HG03342 (cell line): ENCODE measurements at regions not wholly inside any gene's neighbourhood (a gene's known extent, or its start where the extent isn't known, plus 50 kb on each side); places are given as distances from the start of the nearest gene placed in this dataset.

Source experiments
- ATAC-seq: cut with Tn5 transposase; IDR thresholded peaks from one replicate; pipeline ENCODE4 v1.9.1; 2021; ENCODE audit warnings: mild to moderate bottlenecking, moderate library complexity; ENCODE audit not compliant: unreplicated experiment

DNA sequence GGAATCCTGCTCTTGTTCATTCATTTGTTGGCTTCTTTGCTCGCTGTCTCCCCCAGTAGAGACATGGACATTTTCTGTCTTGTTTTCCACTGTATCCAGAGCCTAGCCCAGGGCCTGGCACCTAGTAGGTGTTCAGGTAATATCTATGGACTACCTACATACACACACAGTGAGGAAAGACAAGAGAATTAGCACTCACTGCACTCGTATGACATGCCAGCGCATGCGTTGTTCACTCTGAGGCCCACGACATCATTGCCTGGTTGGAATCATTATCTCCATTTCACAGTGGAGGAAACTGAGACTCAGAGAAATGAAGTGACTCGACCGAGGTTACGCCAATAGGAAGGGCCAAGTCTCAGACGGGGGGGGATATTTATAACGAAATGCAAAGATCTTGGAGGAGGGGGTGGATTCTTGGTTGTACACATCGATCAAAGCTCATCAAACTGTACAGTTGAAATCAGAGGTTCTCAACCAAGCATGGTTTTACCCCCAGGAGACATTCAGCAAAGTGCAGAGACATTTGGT is 140.1 kb upstream of the PTPN1 start:
- ATAC-seq: no peak

GRCh38 chr20:50371878-50372769 is 138.1 kb upstream of the PTPN1 start:
- ATAC-seq: no peak

GRCh38 chr20:50372770-50373088 is 137.5 kb upstream of the PTPN1 start:
- no peak for ATAC-seq

GRCh38 chr20:50373674-50374286 is 136.4 kb upstream of the PTPN1 start:
- no peak for ATAC-seq

- ATAC-seq: no peak
Measured at GRCh38 chr20:50374541-50375078, 135.6 kb upstream of the PTPN1 start.

DNA sequence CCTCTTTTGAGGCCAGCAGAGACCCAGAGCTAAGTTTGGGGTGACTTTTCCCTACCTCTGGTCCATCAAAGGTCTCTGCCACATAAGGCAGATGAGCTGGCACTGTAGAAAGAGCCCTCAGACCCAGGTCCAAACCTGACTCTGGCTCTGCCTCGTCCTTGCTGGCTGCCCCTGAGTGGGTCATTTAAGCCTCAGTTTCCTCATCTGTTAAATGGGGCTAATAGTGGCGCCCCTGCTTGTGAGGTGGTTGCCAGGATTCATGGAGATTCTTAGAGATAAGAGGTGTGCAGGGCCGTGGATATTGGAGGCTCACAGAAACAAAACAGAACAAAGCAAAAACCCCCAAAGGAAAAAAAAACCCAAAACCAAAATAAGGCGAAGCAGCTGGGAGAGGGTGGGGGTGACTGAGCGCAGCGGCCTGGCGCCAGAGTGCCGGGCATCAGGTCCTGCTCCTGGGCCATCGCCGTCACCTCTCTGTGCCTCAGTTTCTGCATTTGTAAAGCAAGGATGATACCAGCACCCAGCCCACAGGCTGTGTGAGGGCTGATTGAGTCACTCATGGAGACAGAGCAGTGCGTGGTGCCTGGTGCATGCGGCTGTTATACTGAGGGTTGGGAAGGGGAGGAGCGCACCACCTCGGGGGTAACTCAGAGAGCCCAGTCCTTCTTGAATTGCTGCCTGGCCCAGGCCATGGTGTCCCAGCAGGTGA is 133.8 kb upstream of the PTPN1 start:
- ATAC-seq: no peak

- ATAC-seq: no peak
Measured at GRCh38 chr20:50376888-50377459, 133.2 kb upstream of the PTPN1 start.

- ATAC-seq: no peak
Measured at GRCh38 chr20:50378170-50379000, 131.8 kb upstream of the PTPN1 start.

- ATAC-seq: no peak
Measured at GRCh38 chr20:50379049-50379990, 130.9 kb upstream of the PTPN1 start.

GRCh38 chr20:50379991-50380696 is 130.0 kb upstream of the PTPN1 start:
- ATAC-seq: no peak

DNA sequence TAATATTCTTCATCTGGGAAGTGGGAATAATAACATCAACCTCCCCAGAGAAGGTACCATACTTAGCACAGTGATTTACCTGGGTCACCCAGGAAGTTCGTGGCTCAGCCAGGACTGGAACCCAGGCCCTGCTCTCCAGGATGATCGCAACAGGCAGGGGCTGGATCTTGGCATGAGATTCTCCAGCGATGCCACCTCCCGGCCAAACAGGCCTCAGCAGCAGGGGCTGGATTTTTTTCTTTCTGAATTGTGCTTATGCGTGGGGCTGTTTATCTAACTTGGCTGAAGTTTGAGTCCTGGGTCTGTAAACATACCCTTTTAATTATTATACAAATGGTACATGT is 129.5 kb upstream of the PTPN1 start:
- no peak for ATAC-seq

DNA sequence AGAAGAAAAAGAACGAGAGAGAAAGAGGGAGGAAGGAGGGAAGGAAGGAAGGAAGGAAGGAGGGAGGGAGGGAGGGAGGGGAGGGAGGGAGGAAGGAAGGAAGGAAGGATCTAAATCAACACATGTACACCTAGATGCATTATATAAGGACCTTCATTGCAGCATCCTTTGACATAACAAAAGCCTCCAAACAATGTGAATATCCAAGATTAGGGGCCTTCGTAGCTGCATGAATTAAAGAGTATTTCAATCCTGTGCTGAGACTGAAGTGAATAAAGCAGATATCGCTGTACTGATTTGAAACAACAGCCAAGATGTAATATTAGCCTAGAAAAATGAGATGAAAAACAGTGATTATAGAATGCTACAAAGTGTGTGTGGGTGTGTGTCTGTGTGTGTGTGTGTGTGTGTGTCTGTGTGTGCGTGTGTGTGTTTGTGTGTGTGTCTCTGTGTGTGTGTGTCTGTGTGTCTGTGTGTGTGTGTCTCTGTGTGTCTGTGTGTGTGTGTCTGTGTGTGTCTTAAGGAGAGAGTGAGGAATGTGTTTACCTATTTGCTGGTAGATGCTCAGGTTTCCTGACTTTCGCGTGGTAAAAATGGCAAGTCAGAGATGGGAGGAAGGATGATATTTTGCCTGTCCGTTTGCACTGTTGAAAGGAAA is 129.0 kb upstream of the PTPN1 start:
- ATAC-seq: no peak

DNA sequence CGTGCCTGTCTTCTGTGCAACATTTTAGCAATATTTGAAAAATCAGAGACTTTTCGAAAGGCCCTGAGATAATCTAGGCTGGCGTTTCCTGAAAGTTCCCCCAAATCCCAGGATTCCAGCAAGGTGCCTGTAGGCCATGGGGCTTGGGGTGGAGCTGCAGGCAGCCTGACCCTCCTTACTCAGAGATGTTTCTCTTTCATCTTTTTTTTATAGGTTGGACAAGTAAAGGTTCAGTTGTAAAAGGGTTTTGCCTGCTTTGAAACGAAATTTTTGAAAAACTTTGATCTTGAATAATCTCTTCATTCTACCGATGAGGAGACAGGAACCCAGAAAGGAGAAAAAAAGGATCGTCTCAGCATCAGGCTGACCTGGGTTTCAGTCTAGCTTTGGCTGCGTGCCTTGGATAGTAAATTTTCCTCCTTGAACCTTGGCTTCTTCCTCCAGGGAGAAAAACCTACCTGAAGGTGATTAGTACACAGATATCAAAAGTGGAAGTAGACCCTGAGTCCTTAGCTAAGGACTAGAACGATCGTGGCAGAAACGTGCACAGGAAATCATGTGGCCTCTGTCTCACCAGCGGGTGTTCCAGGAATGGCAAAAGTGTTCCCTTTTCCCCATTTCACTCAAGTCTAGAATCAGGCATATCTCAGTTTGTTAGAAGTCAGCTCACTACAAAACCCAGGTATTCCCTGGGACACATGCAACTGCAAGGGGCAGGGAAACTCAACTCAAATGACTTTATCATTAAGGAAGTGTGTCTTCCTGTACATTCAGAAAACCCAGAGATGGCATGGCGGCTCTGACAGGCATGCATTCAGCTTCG is 128.2 kb upstream of the PTPN1 start:
- ATAC-seq: no peak

DNA sequence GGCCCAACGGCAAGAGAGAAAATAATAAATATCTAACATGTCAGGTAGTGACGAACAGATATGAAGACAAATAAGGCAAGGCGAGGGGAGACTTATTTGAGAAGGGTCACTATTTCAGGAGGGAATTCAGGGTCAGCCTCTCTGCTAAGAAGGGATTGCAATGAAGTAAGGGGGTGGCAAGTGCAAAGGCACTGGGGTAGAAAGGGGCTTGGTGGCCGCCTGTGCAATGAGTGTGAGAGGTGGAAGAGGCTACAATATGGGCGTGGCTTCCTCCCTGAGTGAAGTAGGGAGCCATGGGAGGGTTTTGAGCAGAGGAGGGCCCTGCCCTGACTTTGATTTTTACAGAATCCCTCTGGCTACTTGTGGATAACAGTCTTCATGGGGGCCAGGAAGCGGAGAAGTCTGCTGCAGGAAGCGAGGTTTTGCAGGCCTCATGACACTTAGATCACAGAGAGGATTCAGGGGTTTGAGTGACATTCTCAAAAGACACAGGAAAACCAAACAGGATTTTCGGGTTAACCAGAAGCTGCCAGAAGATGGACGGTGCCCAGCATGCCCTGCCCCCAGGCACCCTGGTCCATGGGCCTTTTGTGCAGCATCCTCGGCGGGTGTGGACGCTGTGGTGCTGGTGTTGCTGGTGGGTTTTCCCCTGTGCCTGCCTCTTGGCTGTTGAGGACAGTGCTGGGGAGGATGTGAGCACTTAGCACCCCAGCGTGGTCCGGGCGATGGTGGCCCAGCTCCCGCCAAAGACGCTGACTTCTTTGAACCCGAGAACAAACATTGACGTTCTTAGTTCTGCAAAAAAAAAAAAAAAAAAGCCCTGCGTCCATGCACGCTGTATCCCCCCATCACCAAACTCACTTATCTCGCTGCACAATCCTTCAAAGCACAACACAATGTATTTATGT is 124.2 kb upstream of the PTPN1 start:
- no peak for ATAC-seq

- ATAC-seq: no peak
Measured at GRCh38 chr20:50386641-50386960, 123.6 kb upstream of the PTPN1 start.

GRCh38 chr20:50387218-50387995 is 122.8 kb upstream of the PTPN1 start:
- ATAC-seq: no peak
